ENCODE measurements at regions not wholly inside any gene's neighbourhood (a gene's known extent, or its start where the extent isn't known, plus 50 kb on each side); places are given as distances from the start of the nearest gene placed in this dataset.

DNA sequence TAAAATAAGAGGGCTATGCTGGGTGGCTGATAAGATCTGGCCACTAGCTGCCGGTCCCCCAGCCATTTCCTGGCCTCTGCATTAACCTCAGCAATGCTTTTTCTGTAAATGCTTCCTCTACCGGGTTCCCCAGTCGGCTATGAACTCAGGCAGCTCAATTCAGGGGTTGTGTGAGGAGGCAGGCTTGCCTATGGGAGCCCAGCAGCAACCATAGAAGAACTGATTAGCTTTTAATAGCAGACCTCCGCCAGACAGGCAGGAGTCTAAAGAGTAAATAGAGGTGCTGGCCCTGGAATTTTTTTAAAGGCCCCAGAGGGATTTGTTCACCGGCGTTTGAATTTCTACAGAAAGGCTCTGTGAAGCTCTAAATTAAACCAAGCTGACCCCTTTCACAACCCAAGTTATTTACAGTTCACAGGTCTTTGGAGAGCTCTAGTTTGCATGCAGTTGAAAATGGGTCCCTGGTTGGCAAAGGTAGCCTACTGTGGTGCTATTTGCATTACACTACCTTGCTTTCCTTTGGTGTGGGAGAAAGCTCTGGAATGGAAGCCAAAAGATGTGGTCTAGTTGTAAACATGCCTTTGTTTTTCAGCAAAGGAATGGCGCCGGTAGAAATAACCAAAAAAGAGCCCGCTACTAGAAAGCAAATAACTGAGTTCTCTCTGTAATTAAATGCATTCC is 289.7 kb upstream of the SEMA6A start:
- no peak for TF ChIP-seq POLR2A (IDR thresholded peaks at IDR 0.05; ENCODE audit: low read depth, low read length)
- TF ChIP-seq MAX (IDR thresholded peaks at IDR 0.05; ENCODE audit: insufficient read depth, insufficient read length) = no peak
- TF ChIP-seq FOS (IDR thresholded peaks at IDR 0.05; ENCODE audit: borderline replicate concordance, insufficient read depth, low read length) = no peak
- no peak for TF ChIP-seq CTCF (IDR thresholded peaks at IDR 0.05; ENCODE audit: extremely low read depth in 1 of 2, insufficient read depth in 1 of 2, low read depth in 1 of 2, low read length in 2 of 2)
- no peak for TF ChIP-seq POLR2AphosphoS5 (IDR thresholded peaks at IDR 0.05; ENCODE audit: insufficient read depth, low read depth, low read length)
- TF ChIP-seq GATA2 (IDR thresholded peaks at IDR 0.05; ENCODE audit: insufficient read depth, insufficient read length, low read depth, low read length) = no peak
- no peak for TF ChIP-seq JUN (IDR thresholded peaks at IDR 0.05; ENCODE audit: borderline replicate concordance, insufficient read depth, insufficient read length, low read depth)
